Heart right ventricle (tissue), 16 donors: ENCODE measurements at regions not wholly inside any gene's neighbourhood (a gene's known extent, or its start where the extent isn't known, plus 50 kb on each side); places are given as distances from the start of the nearest gene placed in this dataset.

Experiments
- ATAC-seq, 8 donors: fragments of 200-7000 bp; cut with Tn5 transposase; one replicate each; pipeline ENCODE4 v1.9.1; 2020; ENCODE audit warnings: mild to moderate bottlenecking in 8 of 8, moderate library complexity in 8 of 8, moderate number of reproducible peaks in 1 of 8
- DNase-seq, 2 donors: peaks; one replicate each; pipeline ENCODE4 v3.0.0-alpha.2; 2020
- H3K27ac ChIP-seq, 10 donors: fragments of 200-600 bp; sonication (generic) in 2 of 10; one replicate each; pipeline versions ENCODE4 v1.5.0 to v1.8.0; 2020 to 2022; ENCODE audit warnings: mild to moderate bottlenecking in 3 of 10
- H3K27me3 ChIP-seq, 7 donors: fragments of 200-600 bp; one replicate each; pipeline ENCODE4 v1.8.0; 2021 to 2022; ENCODE audit warnings: mild to moderate bottlenecking in 2 of 7
- H3K36me3 ChIP-seq, 9 donors: fragments of 200-600 bp; sonication (generic) in 1 of 9; one replicate each; pipeline versions ENCODE4 v1.5.0 to v1.8.0; 2020 to 2022; ENCODE audit warnings: mild to moderate bottlenecking in 2 of 9
- H3K4me1 ChIP-seq, 9 donors: fragments of 200-600 bp; sonication (generic) in 1 of 9; one replicate each; pipeline versions ENCODE4 v1.5.0 to v1.8.0; 2020 to 2022; ENCODE audit warnings: mild to moderate bottlenecking in 4 of 9
- H3K4me3 ChIP-seq, 10 donors: fragments of 200-600 bp; sonication (generic) in 2 of 10; one replicate each; pipeline versions ENCODE4 v1.5.0 to v1.8.0; 2020 to 2022; ENCODE audit warnings: mild to moderate bottlenecking in 7 of 10, moderate library complexity in 2 of 10
- H3K9me3 ChIP-seq, 11 donors: fragments of 200-600 bp in 10 of 11; sonication (generic) in 2 of 11; one replicate each; pipeline versions ENCODE4 v1.5.0 to v1.8.0; 2013 to 2022; ENCODE audit warnings: mild to moderate bottlenecking in 2 of 11, control low read depth in 1 of 11, moderate library complexity in 1 of 11
- CTCF ChIP-seq, 9 donors: fragments of 200-600 bp; sonication (generic) in 2 of 9; IDR thresholded peaks; one replicate each; pipeline versions ENCODE4 v1.5.0 to v1.8.0; 2021 to 2022; ENCODE audit warnings: antibody characterized with exemption in 9 of 9, mild to moderate bottlenecking in 5 of 9, moderate library complexity in 1 of 9
- WGBS, 2 donors: extraction: QIAGEN DNeasy Blood & Tissue Kit; methylation state at CpG; one replicate each; pipeline ENCODE4 v1.1.7; 2013; ENCODE audit warnings: inconsistent platforms in 1 of 2; 5-methylcytosine and 5-hydroxymethylcytosine counted together
- intact Hi-C, 10 donors: fragments of 100-400 bp; cut with DNase I; formaldehyde crosslinking; loops; one replicate each; pipeline versions ENCODE4 v1.11.1 to v1.14.2; 2022
- donor health status: Arrhythmogenic right ventricular cardiomyopathy.
- donor health status: ischemic (EF 13 %, LVEDD 7.1; RV severe dilation, severe dysfunction).
- donor health status: healthy with polysubstance abuse.
- donor health status: DM: no; HTN: yes; CAD: no.
- donor health status: DM: no; HTN: no; CAD: no.
- donor health status: ischemic (EF 25% LVEDD 6.9; RV normal size, moderate dysfunction).
- donor health status: ischemic (EF 25% LVEDD 5.7; RV mildly dilated, moderate dysfunction).
- donor health status: healthy.
- donor health status: DM: yes; HTN: yes; CAD: no.
- donor health status: Ischemic cardiomyopathy.
- donor health status: ischemic (EF 35%, LVEDD 5.7; RV mildly dilated, moderate dysfunction).
- donor health status: nonischemic (EF 11% LVEDD 7.7; RV severe dilation, severe dysfunction).
- donor health status: DM: yes; HTN: yes; CAD: no.
- donor health status: PGD.
- donor health status: ischemic (EF 29% LVEDD 5.4; RV normal size, mild dysfunction).
- donor health status: nonischemic (EF 23%, LVEDD 6.1; RV moderate dilation, normal function).

- no peak for TF ChIP-seq CTCF (IDR thresholded peaks at IDR 0.05)
- H3K4me3 ChIP-seq = no peak overlapping the region
- ATAC-seq = no peak
- 93 to 94% methylated on average over 2 of the region's 2 CpGs for WGBS, 2 donors
- DNase-seq = no peak
- intact Hi-C loops = no loop called here
- H3K27ac ChIP-seq = no peak overlapping the region
- H3K27me3 ChIP-seq = peaks cover 0 to 8% (median 0%) of the 10 kb centered on the region in 7 donors
- H3K4me1 ChIP-seq = no peaks in the 10 kb centered on the region
- no peaks in the 10 kb centered on the region for H3K36me3 ChIP-seq
- no peaks in the 10 kb centered on the region for H3K9me3 ChIP-seq
Measured at GRCh38 chr15:85960381-85960780, 119.3 kb upstream of the AGBL1 start.

GRCh38 chr15:85961821-85962220 lies 117.8 kb upstream of the AGBL1 start:
- Histone ChIP-seq H3K4me3 (no peak overlapping the region), H3K4me1 (no peaks in the 10 kb centered on the region), H3K27me3 (peaks cover 0 to 10% (median 7%) of the 10 kb centered on the region in 7 donors), H3K9me3 (no peaks in the 10 kb centered on the region), H3K36me3 (no peaks in the 10 kb centered on the region), H3K27ac (no peak overlapping the region)
- DNase-seq = no peak
- 62 to 70% methylated on average over 4 of the region's 4 CpGs for WGBS, 2 donors
- ATAC-seq = no peak
- TF ChIP-seq CTCF (IDR thresholded peaks at IDR 0.05) = no peak
- intact Hi-C loops = no loop called here

- Histone ChIP-seq H3K36me3 (no peaks in the 10 kb centered on the region), H3K27ac (no peak overlapping the region), H3K4me3 (no peak overlapping the region), H3K27me3 (peaks cover 0 to 10% (median 7%) of the 10 kb centered on the region in 7 donors), H3K9me3 (no peaks in the 10 kb centered on the region), H3K4me1 (no peaks in the 10 kb centered on the region)
- WGBS, 2 donors = 62 to 79% methylated on average over 4 of the region's 4 CpGs
- no peak for TF ChIP-seq CTCF (IDR thresholded peaks at IDR 0.05)
- no peak for ATAC-seq
- intact Hi-C loops = no loop called here
- no peak for DNase-seq
Measured at GRCh38 chr15:85963262-85963760, 116.4 kb upstream of the AGBL1 start.

- Histone ChIP-seq H3K4me1 (no peaks in the 10 kb centered on the region), H3K27ac (no peak overlapping the region), H3K4me3 (no peak overlapping the region), H3K27me3 (peaks cover 0 to 10% (median 7%) of the 10 kb centered on the region in 7 donors), H3K9me3 (no peaks in the 10 kb centered on the region), H3K36me3 (no peaks in the 10 kb centered on the region)
- 48 to 55% methylated on average over 2 of the region's 2 CpGs for WGBS, 2 donors
- TF ChIP-seq CTCF (IDR thresholded peaks at IDR 0.05) = no peak
- DNase-seq = no peak
- ATAC-seq = no peak
- intact Hi-C loops = no loop called here
Measured at GRCh38 chr15:85964471-85964870, 115.2 kb upstream of the AGBL1 start.
